OCI-LY7 (cell line): ENCODE measurements at regions not wholly inside any gene's neighbourhood (a gene's known extent, or its start where the extent isn't known, plus 50 kb on each side); places are given as distances from the start of the nearest gene placed in this dataset.

ENCODE experiments used
- EZH2phosphoT487 ChIP-seq: fragments of 200-600 bp; sonication (generic); IDR thresholded peaks from 2 replicates; pipeline ENCODE4 v1.6.1; 2018; ENCODE audit warnings: low read depth, borderline replicate concordance, mild to moderate bottlenecking, mixed run types, antibody characterized with exemption, low read length, moderate library complexity, mixed read lengths
- TF ChIP-seq, protein P1 (sequence below): fragments of 200-600 bp; sonication (generic); conservative IDR thresholded peaks from 2 replicates; pipeline ENCODE4 v1.5.1; 2014; ENCODE audit warnings: mild to moderate bottlenecking, antibody characterized with exemption, low read length, moderate library complexity, mixed read lengths

DNA sequence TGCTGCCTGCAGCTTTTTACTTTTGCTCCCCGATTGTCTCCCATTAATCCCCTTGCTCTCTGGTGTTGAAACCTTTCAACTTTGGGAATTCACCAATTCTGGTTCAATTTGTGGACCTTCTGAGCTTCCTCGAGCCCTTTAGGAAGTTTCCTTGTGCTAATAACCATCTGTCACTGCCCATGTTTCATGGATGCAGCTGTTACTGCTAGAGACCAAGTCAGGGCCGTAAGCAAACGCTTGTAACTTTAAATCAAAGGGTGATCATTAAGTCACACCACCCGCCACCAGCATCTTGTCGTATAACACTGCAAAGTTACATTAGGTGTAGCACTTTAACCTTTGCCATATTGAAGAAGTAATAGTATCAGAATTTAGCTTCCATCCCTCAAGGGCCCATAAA is 268.3 kb upstream of the SASH1 start:
- TF ChIP-seq, protein P1, sequence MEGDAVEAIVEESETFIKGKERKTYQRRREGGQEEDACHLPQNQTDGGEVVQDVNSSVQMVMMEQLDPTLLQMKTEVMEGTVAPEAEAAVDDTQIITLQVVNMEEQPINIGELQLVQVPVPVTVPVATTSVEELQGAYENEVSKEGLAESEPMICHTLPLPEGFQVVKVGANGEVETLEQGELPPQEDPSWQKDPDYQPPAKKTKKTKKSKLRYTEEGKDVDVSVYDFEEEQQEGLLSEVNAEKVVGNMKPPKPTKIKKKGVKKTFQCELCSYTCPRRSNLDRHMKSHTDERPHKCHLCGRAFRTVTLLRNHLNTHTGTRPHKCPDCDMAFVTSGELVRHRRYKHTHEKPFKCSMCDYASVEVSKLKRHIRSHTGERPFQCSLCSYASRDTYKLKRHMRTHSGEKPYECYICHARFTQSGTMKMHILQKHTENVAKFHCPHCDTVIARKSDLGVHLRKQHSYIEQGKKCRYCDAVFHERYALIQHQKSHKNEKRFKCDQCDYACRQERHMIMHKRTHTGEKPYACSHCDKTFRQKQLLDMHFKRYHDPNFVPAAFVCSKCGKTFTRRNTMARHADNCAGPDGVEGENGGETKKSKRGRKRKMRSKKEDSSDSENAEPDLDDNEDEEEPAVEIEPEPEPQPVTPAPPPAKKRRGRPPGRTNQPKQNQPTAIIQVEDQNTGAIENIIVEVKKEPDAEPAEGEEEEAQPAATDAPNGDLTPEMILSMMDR, result no peak
- TF ChIP-seq EZH2phosphoT487, result no peak
